NCI-H2227 (cell line): ENCODE measurements at regions not wholly inside any gene's neighbourhood (a gene's known extent, or its start where the extent isn't known, plus 50 kb on each side); places are given as distances from the start of the nearest gene placed in this dataset.
A peak's percentile ranks its signal among the peaks of the same experiment; 100 is the strongest.

Experiments
- DNase-seq: peaks from one replicate; lab custom pipeline; 2025; ENCODE audit not compliant: unreplicated experiment; lab: John Stamatoyannopoulos, UW

- DNase-seq: no peak
Measured at GRCh38 chr7:51477323-51477722, 160.7 kb upstream of the COBL start.

DNA sequence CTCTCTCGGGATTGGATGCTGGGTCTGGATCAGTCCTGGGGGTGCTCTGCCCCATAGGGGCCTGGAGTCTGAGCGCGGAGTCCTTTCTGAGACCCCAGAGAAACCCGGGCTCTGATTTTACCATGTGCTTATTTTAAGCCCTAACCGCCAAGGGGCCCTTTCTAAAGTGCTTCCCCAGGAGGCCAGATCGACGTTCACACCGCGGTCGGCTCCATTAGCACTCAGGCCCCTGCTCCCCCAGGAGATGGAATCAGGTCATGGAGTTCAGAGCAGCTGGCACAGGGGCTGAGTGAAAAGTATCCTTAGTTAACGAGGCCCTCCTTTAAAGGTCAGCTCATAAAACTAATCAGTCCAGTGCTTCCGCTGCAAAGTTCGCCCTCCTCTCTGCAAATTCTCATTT, 159.4 kb upstream of the COBL start:
- no peak for DNase-seq

DNA sequence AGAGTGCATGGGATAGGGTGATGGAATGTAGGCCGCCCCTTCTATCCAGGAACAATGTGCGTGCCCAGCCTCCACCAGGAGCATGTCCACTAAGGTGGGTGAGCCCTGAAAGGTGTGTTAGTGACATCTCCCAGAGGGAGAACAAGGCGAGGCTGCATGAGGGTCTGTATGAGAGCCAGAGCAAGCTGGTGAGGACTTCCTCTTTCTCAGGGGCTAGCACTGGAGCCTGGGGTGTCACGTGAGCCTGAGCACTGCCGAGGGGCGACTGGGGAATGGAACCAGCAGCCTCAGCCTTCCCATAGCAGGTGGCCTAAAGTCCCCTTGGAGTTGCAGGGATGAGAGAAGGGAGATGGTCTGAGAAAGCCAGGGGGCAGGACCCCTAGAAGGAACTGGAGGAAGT, 156.3 kb upstream of the COBL start:
- no peak for DNase-seq

DNA sequence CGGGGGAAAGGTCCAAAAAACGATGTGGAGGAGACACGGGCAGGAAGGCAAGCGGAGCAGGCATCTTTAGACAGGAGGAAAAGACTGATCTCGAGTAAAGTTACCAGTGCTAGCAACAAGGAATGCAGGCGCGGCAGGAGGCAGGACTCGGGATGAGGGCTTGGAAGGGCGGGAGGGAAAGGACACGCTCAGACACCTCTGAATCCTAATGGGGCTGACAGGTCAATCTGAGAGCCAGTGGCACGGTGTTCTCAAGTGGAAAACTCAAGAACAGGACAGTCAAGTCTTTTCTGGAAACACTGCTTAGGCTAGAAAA, 155.3 kb upstream of the COBL start:
- no peak for DNase-seq

- DNase-seq: peak; percentile 90
Measured at GRCh38 chr7:51471210-51471980, 154.8 kb upstream of the COBL start.

DNA sequence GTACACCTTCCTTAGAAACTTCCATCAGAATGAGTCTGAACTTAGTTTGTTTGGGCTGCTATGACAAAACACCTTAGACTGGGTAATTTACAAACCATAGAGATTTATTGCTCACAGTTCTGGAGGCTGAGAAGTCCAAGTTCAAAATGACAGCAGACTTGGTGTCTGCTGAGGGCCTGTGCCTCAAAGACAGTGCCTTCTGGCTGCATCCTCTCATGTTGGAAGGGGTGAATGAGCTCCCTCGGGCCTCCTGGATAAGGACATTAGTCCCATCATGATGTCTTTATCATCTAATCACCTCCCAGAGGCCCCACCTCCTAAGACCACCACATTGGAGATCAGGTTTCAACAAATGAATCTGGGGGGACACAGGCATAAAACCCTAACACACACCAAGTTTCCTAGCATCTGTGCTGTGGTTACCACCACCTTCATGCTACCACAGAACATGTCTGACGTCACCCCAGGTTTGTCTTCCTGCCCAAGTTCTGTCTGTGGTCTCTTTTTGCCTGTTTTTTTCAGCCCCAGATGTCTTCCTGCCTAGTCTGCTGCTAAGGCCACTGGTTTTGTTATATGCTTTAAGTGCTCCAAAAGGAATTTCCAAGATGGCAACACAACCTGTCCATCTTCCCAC, 150.9 kb upstream of the COBL start:
- DNase-seq: no peak

DNA sequence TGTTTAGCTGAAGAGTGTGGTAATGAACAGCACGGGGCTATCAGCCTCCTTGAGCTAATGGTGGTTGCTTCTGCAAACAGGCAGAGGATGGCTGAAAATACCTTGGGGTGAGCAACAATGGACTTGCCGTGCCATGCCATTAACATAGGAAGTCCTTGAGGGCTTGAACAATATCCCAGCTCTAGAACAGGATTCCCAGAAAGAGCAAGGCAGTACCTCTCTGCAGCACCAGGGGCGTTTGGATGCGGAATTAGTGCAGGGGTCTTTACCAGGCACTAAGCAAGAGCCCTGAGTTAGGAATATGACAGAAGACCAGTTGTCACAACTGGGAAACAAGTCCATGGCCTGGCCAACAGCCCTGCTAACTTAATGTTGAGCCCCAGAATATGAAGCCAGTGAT, 143.2 kb upstream of the COBL start:
- peak; percentile 13 for DNase-seq

- no peak for DNase-seq
Measured at GRCh38 chr7:51458693-51459092, 142.1 kb upstream of the COBL start.

GRCh38 chr7:51457079-51457478, 140.5 kb upstream of the COBL start:
- DNase-seq: no peak

GRCh38 chr7:51456431-51457060, 139.9 kb upstream of the COBL start:
- no peak for DNase-seq

- peak; percentile 65 for DNase-seq
Measured at GRCh38 chr7:51455948-51456347, 139.3 kb upstream of the COBL start.

GRCh38 chr7:51455513-51455912, 138.9 kb upstream of the COBL start:
- no peak for DNase-seq

DNA sequence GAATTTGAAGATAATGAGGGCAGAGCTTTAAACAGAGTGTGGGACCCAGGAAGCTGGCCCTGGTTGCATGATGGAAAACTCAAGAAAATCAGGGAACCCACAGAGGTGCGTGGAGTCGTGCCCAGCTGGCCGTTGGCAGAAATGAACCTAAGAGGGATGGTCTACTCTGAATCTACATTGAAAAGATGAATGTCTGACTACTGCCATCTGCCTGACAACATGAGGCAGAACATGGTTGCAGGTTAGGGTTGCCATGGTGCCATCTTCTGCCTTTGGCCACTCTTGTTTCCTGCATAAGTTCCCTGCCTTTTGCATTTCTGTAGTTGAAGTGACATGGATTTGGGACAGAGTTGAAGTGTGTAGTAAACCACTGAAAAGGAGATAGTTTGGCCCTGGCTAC, 138.5 kb upstream of the COBL start:
- no peak for DNase-seq

DNA sequence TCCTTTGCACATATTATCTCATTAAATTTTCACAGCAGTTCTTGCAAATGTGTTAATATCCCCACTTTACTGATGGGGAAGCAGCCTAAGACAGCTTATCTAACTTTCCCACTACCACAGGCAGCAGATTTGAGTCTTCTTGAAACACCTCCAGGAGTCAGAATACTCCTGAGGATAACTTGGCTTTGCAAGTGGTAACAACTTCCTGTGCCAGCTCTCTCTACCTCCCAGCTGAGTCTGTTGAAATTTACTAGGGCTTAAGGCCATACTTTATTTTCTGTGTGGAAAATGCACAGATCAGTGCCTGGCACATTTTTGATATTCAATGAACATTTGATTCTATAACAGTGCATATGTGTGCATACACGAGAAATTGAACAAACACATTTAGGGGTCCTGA, 136.1 kb upstream of the COBL start:
- DNase-seq: no peak

GRCh38 chr7:51451751-51452476, 135.3 kb upstream of the COBL start:
- DNase-seq: peak; percentile 40

DNA sequence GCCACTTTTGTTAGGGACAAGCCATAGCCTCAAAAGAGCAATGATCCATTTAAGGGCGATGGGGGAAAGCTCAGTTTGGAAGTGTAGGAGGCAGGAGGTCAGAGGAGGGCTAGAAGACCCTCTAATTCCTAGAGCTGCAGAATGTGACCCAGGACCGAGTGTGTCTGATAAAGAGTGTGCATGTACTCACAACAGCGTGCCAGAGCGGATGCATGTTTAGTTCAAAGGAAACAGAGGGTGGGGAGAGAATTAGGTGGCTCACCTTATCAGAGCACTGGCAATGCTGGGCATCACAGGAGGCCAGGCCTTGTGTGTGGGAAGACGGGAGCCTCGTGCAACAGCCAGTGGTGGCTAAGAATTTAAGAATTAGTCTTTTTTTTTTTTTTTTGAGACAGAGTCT, 133.9 kb upstream of the COBL start:
- no peak for DNase-seq

DNA sequence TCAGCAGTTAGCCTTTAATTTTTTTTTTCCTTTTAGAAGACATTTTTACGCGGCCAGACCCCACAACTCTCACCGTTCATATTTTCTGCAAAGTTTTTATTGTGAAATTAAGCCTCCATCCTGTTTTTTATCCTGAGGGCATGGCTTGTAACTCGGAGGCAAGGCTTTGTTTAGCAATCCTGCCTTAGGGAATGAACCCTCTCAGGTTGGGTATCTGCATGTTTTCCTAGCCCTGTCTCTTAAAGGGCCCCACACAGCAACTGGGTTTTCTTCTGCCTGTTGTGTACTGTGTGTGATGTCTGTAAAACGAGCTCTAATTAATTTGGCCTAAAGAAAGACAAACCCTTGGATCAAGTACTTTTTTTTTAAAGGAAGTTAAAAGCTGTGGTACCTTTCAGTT, 130.2 kb upstream of the COBL start:
- no peak for DNase-seq

DNA sequence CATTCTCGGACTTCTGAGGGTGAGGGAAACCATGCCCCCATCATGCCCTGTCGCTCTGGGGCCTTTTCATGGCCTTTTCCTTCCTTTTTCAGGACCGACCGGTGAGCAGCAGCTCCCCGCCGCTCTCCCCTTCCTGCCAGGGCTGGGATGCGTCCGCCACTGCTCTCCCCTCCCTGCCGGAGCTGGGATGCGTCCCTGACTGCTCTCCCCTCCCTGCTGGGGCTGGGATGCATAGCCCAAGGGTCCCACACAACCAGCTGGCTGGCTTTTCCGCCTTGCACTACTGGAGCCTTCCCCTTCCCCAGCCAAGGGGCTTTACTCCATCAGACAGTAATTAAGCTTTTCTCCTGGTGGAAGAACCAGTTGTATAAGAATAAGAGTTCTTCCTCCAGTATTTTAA, 129.7 kb upstream of the COBL start:
- no peak for DNase-seq

- no peak for DNase-seq
Measured at GRCh38 chr7:51444936-51445335, 128.3 kb upstream of the COBL start.

- DNase-seq: peak; percentile 84
Measured at GRCh38 chr7:51430480-51431086, 114.0 kb upstream of the COBL start.

GRCh38 chr7:51428217-51428887, 111.7 kb upstream of the COBL start:
- peak; percentile 10 for DNase-seq
